SK-N-SH (cell line): ENCODE measurements at regions not wholly inside any gene's neighbourhood (a gene's known extent, or its start where the extent isn't known, plus 50 kb on each side); places are given as distances from the start of the nearest gene placed in this dataset.

ENCODE experiments used
- CTCF ChIA-PET: fragments of 300-600, 350-600 bp; formaldehyde crosslinking; extraction: SDS; loops from one replicate; lab custom pipeline; 2021; lab: Yijun Ruan, JAX
- POLR2A ChIA-PET: fragments of 350-600 bp; sonication (Branson Sonifier 250); formaldehyde crosslinking; extraction: SDS; loops from one replicate; lab custom pipeline; 2020; ENCODE audit warnings: antibody characterized with exemption, inconsistent platforms; lab: Yijun Ruan, JAX
- DNase-seq: peaks from one replicate; pipeline ENCODE4 v3.0.0; 2012
- H2AFZ ChIP-seq: fragments of 200-600 bp; sonication (generic); 2 replicates; pipeline ENCODE4 v1.8.1; 2016; ENCODE audit warnings: antibody characterized with exemption, mild to moderate bottlenecking, low read depth
- H3F3A ChIP-seq: fragments of 200-600 bp; sonication (generic); replicated peaks from 2 replicates; pipeline ENCODE3; 2016; ENCODE audit warnings: antibody characterized with exemption, mild to moderate bottlenecking; ENCODE audit not compliant: insufficient read depth
- H3K27ac ChIP-seq, 2 experiments: fragments of 200-500 bp in 1 of 2; fragments of 200-600 bp in 1 of 2; sonication (Bioruptor generic) in 1 of 2; sonication (generic), shearing (Covaris generic) in 1 of 2; 2 replicates each; pipeline versions ENCODE4 v1.5.1 to v1.6.1; 2014 to 2016; ENCODE audit warnings: low read depth in 2 of 2, inconsistent platforms in 1 of 2, low read length in 1 of 2, mild to moderate bottlenecking in 1 of 2, mixed read lengths in 1 of 2
- H3K27me3 ChIP-seq: fragments of 200-600 bp; sonication (generic), shearing (Covaris generic); 2 replicates; pipeline ENCODE4 v1.6.1; 2016; ENCODE audit warnings: mixed run types; ENCODE audit not compliant: insufficient read depth
- H3K36me3 ChIP-seq, 2 experiments: fragments of 200-500 bp in 1 of 2; fragments of 200-600 bp in 1 of 2; sonication (Bioruptor generic) in 1 of 2; sonication (generic) in 1 of 2; replicated peaks in 1 of 2; 2 replicates each; pipeline versions ENCODE3 to v1.5.1; 2014 to 2016; ENCODE audit warnings: low read length in 1 of 2, mild to moderate bottlenecking in 1 of 2; ENCODE audit not compliant: insufficient read depth in 2 of 2, control insufficient read depth in 1 of 2
- H3K4me1 ChIP-seq, 2 experiments: fragments of 200-500 bp in 1 of 2; fragments of 200-600 bp in 1 of 2; sonication (Bioruptor generic) in 1 of 2; sonication (generic), shearing (Covaris generic) in 1 of 2; 2 replicates each; pipeline versions ENCODE4 v1.5.1 to v1.6.1; 2014 to 2016; ENCODE audit warnings: low read depth in 1 of 2, low read length in 1 of 2, mixed run types in 1 of 2; ENCODE audit not compliant: insufficient read depth in 2 of 2, control insufficient read depth in 1 of 2
- H3K4me2 ChIP-seq: fragments of 200-600 bp; sonication (generic), shearing (Covaris generic); 2 replicates; pipeline ENCODE4 v1.6.1; 2017; ENCODE audit warnings: mixed run types
- H3K4me3 ChIP-seq, 2 experiments: fragments of 200-500 bp in 1 of 2; fragments of 200-600 bp in 1 of 2; sonication (Bioruptor generic) in 1 of 2; sonication (generic), shearing (Covaris generic) in 1 of 2; 2 replicates each; pipeline versions ENCODE4 v1.5.1 to v1.8.1; 2014 to 2016; ENCODE audit warnings: low read depth in 2 of 2, inconsistent platforms in 1 of 2, low read length in 1 of 2, mild to moderate bottlenecking in 1 of 2, mixed read lengths in 1 of 2, moderate library complexity in 1 of 2
- H3K79me2 ChIP-seq: fragments of 200-600 bp; sonication (generic); 2 replicates; pipeline ENCODE4 v1.8.1; 2017; ENCODE audit warnings: mild to moderate bottlenecking; ENCODE audit not compliant: insufficient read depth
- H3K9ac ChIP-seq: fragments of 200-600 bp; sonication (generic); 2 replicates; pipeline ENCODE4 v1.6.1; 2017; ENCODE audit warnings: mixed run types
- H3K9me2 ChIP-seq: fragments of 200-600 bp; sonication (generic); 2 replicates; pipeline ENCODE4 v1.6.1; 2017; ENCODE audit warnings: mixed run types
- H3K9me3 ChIP-seq: fragments of 200-600 bp; sonication (generic); 2 replicates; pipeline ENCODE4 v1.6.1; 2017; ENCODE audit warnings: mixed run types, mild to moderate bottlenecking, moderate library complexity
- H4K20me1 ChIP-seq: fragments of 200-600 bp; sonication (generic); 2 replicates; pipeline ENCODE4 v1.6.1; 2017; ENCODE audit warnings: mild to moderate bottlenecking, mixed run types; ENCODE audit not compliant: insufficient read depth
- CHD2 ChIP-seq: fragments of 150-350 bp; IDR thresholded peaks from 2 replicates; pipeline ENCODE4 v1.6.1; 2018; ENCODE audit warnings: low read length; ENCODE audit not compliant: partially characterized antibody
- ELF1 ChIP-seq: IDR thresholded peaks from 2 replicates; pipeline ENCODE4 v1.4.0; 2012
- EZH2phosphoT487 ChIP-seq: fragments of 200-600 bp; sonication (generic); IDR thresholded peaks from 2 replicates; pipeline ENCODE4 v1.6.1; 2017; ENCODE audit warnings: low read depth, mixed run types, mild to moderate bottlenecking, antibody characterized with exemption, moderate library complexity, borderline replicate concordance
- FOSL2 ChIP-seq: IDR thresholded peaks from 2 replicates; pipeline ENCODE4 v1.4.0; 2012; ENCODE audit warnings: low read depth, mild to moderate bottlenecking, moderate library complexity, borderline replicate concordance
- FOXJ3 ChIP-seq: sonication (generic); formaldehyde crosslinking; IDR thresholded peaks from 2 replicates; pipeline ENCODE4 v1.5.1; 2020; ENCODE audit warnings: mild to moderate bottlenecking, missing genetic modification reagents
- FOXM1 ChIP-seq: IDR thresholded peaks from 2 replicates; pipeline ENCODE4 v1.4.0; 2012; ENCODE audit warnings: low read depth, mild to moderate bottlenecking
- GABPA ChIP-seq: IDR thresholded peaks from 2 replicates; pipeline ENCODE4 v1.4.0; 2012; ENCODE audit warnings: low read depth, mild to moderate bottlenecking
- GATA2 ChIP-seq: sonication (generic); formaldehyde crosslinking; IDR thresholded peaks from 2 replicates; pipeline ENCODE4 v1.5.0; 2020; ENCODE audit warnings: mild to moderate bottlenecking, missing genetic modification reagents
- MEF2A ChIP-seq: IDR thresholded peaks from 2 replicates; pipeline ENCODE4 v1.4.0; 2012; ENCODE audit warnings: low read depth, borderline replicate concordance
- MXI1 ChIP-seq: IDR thresholded peaks from 2 replicates; pipeline ENCODE4 v1.6.1; 2012; ENCODE audit warnings: mild to moderate bottlenecking, low read depth, low read length, improper control_type of control experiment
- NFIC ChIP-seq: IDR thresholded peaks from 2 replicates; pipeline ENCODE4 v1.4.0; 2012; ENCODE audit warnings: borderline replicate concordance
- RAD21 ChIP-seq: IDR thresholded peaks from 2 replicates; pipeline ENCODE4 v1.6.1; 2012; ENCODE audit warnings: mild to moderate bottlenecking, low read length
- RCOR1 ChIP-seq: fragments of 150-350 bp; IDR thresholded peaks from 2 replicates; pipeline ENCODE4 v1.6.1; 2017; ENCODE audit warnings: antibody characterized with exemption, low read length
- RXRA ChIP-seq: IDR thresholded peaks from 2 replicates; pipeline ENCODE4 v1.4.0; 2012; ENCODE audit warnings: low read depth, mild to moderate bottlenecking, borderline replicate concordance
- SIN3A ChIP-seq: IDR thresholded peaks from 2 replicates; pipeline ENCODE4 v1.6.1; 2012; ENCODE audit warnings: low read depth, mild to moderate bottlenecking, low read length, moderate library complexity, borderline replicate concordance
- TAF1 ChIP-seq: IDR thresholded peaks from 2 replicates; pipeline ENCODE4 v1.6.1; 2012; ENCODE audit warnings: low read depth, mild to moderate bottlenecking, low read length, moderate library complexity, borderline replicate concordance
- TCF12 ChIP-seq: IDR thresholded peaks from 2 replicates; pipeline ENCODE4 v1.4.0; 2012
- YY1 ChIP-seq: IDR thresholded peaks from 2 replicates; pipeline ENCODE4 v1.4.0; 2012; ENCODE audit warnings: low read depth, mild to moderate bottlenecking
- WGBS: methylation state at CpG from one replicate; pipeline ENCODE4 v1.1.6; 2017; ENCODE audit warnings: low lambda C conversion rate; 5-methylcytosine and 5-hydroxymethylcytosine counted together
- TF ChIP-seq, protein P1 (sequence below): fragments of 150-350 bp; IDR thresholded peaks from 2 replicates; pipeline ENCODE4 v1.6.1; 2017; ENCODE audit warnings: antibody characterized with exemption, low read length, low read depth, borderline replicate concordance
- TF ChIP-seq, protein P2 (sequence below): fragments of 150-350 bp; IDR thresholded peaks from 2 replicates; pipeline ENCODE4 v1.6.1; 2016; ENCODE audit warnings: mild to moderate bottlenecking, low read depth, low read length
- TF ChIP-seq, protein P3 (sequence below): fragments of 200-600 bp; sonication (generic); IDR thresholded peaks from 2 replicates; pipeline ENCODE4 v1.6.1; 2017; ENCODE audit warnings: antibody characterized with exemption, mild to moderate bottlenecking, moderate library complexity
- TF ChIP-seq, protein P4 (sequence below): IDR thresholded peaks from 2 replicates; pipeline ENCODE4 v1.4.0; 2012; ENCODE audit warnings: low read depth
- TF ChIP-seq, protein P5 (sequence below): IDR thresholded peaks from 2 replicates; pipeline ENCODE4 v1.6.1; 2012; ENCODE audit warnings: mild to moderate bottlenecking, low read depth, low read length, moderate library complexity

DNA sequence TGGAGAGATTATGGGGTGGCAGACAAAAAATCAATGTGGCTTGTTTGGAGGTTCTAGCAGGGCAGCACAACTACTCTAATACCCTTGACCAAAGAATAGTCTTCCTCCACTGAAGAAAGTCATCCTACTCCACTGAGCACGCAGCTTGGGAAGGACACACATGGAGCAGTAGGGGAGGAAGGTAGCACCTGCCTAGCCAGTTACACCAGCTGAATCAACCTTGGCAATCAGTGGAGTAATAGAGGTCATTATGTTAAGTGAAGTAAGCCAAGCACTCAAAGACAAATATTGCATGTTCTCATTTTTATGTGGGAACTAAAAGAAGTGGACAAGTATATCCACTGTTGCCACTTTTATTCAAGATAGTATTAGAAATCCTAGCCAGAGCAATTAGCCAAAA lies 555.8 kb upstream of the ALCAM start:
- H3K27me3 ChIP-seq = no peaks in the 10 kb centered on the region
- H3K4me3 ChIP-seq = no peak overlapping the region

DNA sequence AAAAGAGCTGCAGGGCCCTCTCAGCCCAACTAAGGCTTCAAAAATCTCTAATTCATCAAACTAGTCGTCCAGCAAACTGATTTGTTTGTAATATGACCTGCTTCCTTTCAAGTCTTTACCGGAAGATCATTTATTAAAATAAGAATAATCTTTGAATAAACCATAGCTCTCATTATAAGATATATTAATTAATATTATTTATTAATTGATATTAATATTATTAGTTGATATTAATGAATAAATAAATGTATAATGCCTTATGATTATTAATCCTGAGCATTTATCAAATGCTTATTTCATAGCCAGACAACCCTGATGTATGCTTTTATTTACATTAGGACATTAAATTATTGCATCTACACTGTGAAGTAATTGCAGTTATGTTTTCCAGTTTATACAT lies 550.7 kb upstream of the ALCAM start:
- Histone ChIP-seq H4K20me1 (no peaks in the 10 kb centered on the region), H3K4me1 (no peaks in the 10 kb centered on the region; a peak in 1 of 4 replicates), H3K79me2 (no peaks in the 10 kb centered on the region), H3K27me3 (no peaks in the 10 kb centered on the region), H3K9me2 (no peaks in the 10 kb centered on the region), H3F3A (no peaks in the 10 kb centered on the region), H3K36me3 (no peaks in the 10 kb centered on the region), H3K9ac (no peak overlapping the region), H2AFZ (no peak overlapping the region), H3K4me2 (no peak overlapping the region), H3K9me3 (peaks cover 9% of the 10 kb centered on the region; the same call in 1 of the 2 replicates), H3K27ac (no peak overlapping the region), H3K4me3 (no peak overlapping the region)
- POLR2A ChIA-PET = no interaction called here
- DNase-seq = no peak
- WGBS = 86% methylated on average over 2 of the region's 2 CpGs
- CTCF ChIA-PET = no interaction called here
- TF ChIP-seq GATA2 (CRISPR knock-in tag) (no peak), FOXJ3 (CRISPR knock-in tag) (no peak), CHD2 (no peak), FOSL2 (no peak), MXI1 (no peak)
- TF ChIP-seq, protein P1, sequence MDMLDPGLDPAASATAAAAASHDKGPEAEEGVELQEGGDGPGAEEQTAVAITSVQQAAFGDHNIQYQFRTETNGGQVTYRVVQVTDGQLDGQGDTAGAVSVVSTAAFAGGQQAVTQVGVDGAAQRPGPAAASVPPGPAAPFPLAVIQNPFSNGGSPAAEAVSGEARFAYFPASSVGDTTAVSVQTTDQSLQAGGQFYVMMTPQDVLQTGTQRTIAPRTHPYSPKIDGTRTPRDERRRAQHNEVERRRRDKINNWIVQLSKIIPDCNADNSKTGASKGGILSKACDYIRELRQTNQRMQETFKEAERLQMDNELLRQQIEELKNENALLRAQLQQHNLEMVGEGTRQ = no peak
- TF ChIP-seq, protein P2, sequence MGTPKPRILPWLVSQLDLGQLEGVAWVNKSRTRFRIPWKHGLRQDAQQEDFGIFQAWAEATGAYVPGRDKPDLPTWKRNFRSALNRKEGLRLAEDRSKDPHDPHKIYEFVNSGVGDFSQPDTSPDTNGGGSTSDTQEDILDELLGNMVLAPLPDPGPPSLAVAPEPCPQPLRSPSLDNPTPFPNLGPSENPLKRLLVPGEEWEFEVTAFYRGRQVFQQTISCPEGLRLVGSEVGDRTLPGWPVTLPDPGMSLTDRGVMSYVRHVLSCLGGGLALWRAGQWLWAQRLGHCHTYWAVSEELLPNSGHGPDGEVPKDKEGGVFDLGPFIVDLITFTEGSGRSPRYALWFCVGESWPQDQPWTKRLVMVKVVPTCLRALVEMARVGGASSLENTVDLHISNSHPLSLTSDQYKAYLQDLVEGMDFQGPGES = no peak
- TF ChIP-seq, protein P3, sequence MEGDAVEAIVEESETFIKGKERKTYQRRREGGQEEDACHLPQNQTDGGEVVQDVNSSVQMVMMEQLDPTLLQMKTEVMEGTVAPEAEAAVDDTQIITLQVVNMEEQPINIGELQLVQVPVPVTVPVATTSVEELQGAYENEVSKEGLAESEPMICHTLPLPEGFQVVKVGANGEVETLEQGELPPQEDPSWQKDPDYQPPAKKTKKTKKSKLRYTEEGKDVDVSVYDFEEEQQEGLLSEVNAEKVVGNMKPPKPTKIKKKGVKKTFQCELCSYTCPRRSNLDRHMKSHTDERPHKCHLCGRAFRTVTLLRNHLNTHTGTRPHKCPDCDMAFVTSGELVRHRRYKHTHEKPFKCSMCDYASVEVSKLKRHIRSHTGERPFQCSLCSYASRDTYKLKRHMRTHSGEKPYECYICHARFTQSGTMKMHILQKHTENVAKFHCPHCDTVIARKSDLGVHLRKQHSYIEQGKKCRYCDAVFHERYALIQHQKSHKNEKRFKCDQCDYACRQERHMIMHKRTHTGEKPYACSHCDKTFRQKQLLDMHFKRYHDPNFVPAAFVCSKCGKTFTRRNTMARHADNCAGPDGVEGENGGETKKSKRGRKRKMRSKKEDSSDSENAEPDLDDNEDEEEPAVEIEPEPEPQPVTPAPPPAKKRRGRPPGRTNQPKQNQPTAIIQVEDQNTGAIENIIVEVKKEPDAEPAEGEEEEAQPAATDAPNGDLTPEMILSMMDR = no peak
- TF ChIP-seq, protein P4, sequence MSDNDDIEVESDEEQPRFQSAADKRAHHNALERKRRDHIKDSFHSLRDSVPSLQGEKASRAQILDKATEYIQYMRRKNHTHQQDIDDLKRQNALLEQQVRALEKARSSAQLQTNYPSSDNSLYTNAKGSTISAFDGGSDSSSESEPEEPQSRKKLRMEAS = no peak

More for the DNA sequence above, 555.8 kb upstream of the ALCAM start:
- no peaks in the 10 kb centered on the region for H3K9me3 ChIP-seq
- no peaks in the 10 kb centered on the region; a peak in 1 of 4 replicates for H3K4me1 ChIP-seq
- no peaks in the 10 kb centered on the region for H4K20me1 ChIP-seq
- no peak overlapping the region for H3K27ac ChIP-seq
- 73% methylated on average over 1 of the region's 1 CpG for WGBS
- no peak overlapping the region for H3K9ac ChIP-seq
- no peaks in the 10 kb centered on the region for H3K36me3 ChIP-seq
- 0 out of 2 replicates have a peak, but pooled peaks cover 3% of the 10 kb centered on the region for H3K9me2 ChIP-seq
- H3F3A ChIP-seq = no peaks in the 10 kb centered on the region
- H2AFZ ChIP-seq = no peak overlapping the region
- ChIA-PET CTCF (interaction anchor here (0.8 kb wide), 1 partner anchor 215 kb away, joined by 3 read pairs; no protein-coding TSS in a partner anchor), POLR2A (no interaction called here)
- TF ChIP-seq SIN3A (no peak), FOXJ3 (CRISPR knock-in tag) (no peak), EZH2phosphoT487 (no peak), MEF2A (no peak), TCF12 (no peak), TAF1 (no peak), RXRA (no peak), RCOR1 (no peak), YY1 (no peak), ELF1 (no peak), RAD21 (no peak), FOXM1 (no peak), GABPA (no peak), GATA2 (CRISPR knock-in tag) (no peak), NFIC (no peak)
- TF ChIP-seq, protein P1 = no peak
- TF ChIP-seq, protein P5, sequence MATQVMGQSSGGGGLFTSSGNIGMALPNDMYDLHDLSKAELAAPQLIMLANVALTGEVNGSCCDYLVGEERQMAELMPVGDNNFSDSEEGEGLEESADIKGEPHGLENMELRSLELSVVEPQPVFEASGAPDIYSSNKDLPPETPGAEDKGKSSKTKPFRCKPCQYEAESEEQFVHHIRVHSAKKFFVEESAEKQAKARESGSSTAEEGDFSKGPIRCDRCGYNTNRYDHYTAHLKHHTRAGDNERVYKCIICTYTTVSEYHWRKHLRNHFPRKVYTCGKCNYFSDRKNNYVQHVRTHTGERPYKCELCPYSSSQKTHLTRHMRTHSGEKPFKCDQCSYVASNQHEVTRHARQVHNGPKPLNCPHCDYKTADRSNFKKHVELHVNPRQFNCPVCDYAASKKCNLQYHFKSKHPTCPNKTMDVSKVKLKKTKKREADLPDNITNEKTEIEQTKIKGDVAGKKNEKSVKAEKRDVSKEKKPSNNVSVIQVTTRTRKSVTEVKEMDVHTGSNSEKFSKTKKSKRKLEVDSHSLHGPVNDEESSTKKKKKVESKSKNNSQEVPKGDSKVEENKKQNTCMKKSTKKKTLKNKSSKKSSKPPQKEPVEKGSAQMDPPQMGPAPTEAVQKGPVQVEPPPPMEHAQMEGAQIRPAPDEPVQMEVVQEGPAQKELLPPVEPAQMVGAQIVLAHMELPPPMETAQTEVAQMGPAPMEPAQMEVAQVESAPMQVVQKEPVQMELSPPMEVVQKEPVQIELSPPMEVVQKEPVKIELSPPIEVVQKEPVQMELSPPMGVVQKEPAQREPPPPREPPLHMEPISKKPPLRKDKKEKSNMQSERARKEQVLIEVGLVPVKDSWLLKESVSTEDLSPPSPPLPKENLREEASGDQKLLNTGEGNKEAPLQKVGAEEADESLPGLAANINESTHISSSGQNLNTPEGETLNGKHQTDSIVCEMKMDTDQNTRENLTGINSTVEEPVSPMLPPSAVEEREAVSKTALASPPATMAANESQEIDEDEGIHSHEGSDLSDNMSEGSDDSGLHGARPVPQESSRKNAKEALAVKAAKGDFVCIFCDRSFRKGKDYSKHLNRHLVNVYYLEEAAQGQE = no peak
- H3K4me2 ChIP-seq = no peak overlapping the region
- no peaks in the 10 kb centered on the region for H3K79me2 ChIP-seq
- no peak for DNase-seq
